Lower leg skin (tissue), 4 donors: ENCODE measurements at regions not wholly inside any gene's neighbourhood (a gene's known extent, or its start where the extent isn't known, plus 50 kb on each side); places are given as distances from the start of the nearest gene placed in this dataset.

Experiments
- DNase-seq, 2 donors: peaks; one replicate each; pipeline ENCODE4 v3.0.0-alpha.2; 2019; ENCODE audit warnings: low spot score in 2 of 2
- H3K4me3 ChIP-seq: fragments of 200-600 bp; sonication (generic); 2 replicates; pipeline ENCODE4 v1.5.1; 2017; ENCODE audit warnings: mild to moderate bottlenecking, low read depth; ENCODE audit not compliant: poor library complexity, severe bottlenecking
- POLR2A ChIP-seq, 2 donors: fragments of 450-650 bp; IDR thresholded peaks; one replicate each; pipeline ENCODE4 v1.6.1; 2016 to 2017; ENCODE audit warnings: antibody characterized with exemption in 2 of 2, mild to moderate bottlenecking in 1 of 2, moderate library complexity in 1 of 2
- WGBS, 2 donors: methylation state at CpG; one replicate each; pipeline ENCODE4 v1.1.5; 2018; 5-methylcytosine and 5-hydroxymethylcytosine counted together
- intact Hi-C: fragments of 100-400 bp; cut with DNase I; formaldehyde crosslinking; loops from one replicate; pipeline ENCODE4 v1.15.0; 2023; ENCODE audit warnings: low total_unique reads
- TF ChIP-seq, protein P1 (sequence below), 3 donors: fragments of 450-650 bp; IDR thresholded peaks; one replicate each; pipeline ENCODE4 v1.5.1; 2016; ENCODE audit warnings: antibody characterized with exemption in 3 of 3, mild to moderate bottlenecking in 3 of 3, moderate library complexity in 2 of 3

DNA sequence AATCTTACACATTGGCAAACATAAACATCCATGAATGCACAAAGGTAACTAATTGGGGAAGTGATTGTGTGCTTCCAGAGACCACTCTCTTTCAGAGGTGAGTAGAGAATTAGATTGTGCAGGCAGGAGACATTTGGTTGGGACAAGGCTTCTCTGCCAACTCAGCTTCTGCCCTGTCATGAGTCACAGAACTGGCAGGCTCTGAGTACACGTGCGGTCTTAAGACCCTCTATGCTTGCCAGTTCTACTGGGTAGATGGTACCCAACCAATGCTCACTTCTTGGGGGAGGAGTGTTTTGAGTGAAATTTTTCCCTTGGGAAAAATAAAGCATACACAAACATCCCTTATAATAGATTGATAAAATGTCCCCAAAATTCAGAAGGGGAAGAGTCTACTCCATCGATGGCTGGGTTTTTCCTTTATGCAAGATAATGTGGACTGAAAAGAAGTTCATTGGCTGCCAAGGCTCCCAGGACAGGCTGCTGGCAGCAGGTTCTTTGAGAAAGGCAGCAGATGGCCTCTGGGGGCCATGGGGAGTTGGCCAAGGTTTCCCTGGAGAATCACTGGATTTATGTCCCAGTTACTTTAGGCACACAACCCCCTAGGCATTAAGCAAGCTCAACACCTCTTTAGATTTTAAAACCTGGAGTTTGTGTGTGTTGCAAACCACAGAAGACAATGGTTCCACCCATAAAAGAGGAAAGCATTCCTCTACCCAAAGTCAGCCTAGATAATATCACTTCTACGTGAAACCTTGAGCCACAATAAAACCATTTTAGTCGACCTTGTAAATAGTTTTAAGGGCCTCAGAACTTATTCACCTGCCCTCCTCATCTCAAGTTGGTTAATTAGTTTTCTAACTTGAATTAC, 417.0 kb downstream of the TXNL1 start:
- 72 to 74% methylated on average over 5 of the region's 5 CpGs for WGBS, 2 donors
- no peak overlapping the region for H3K4me3 ChIP-seq
- intact Hi-C loops: no loop called here
- TF ChIP-seq, protein P1, sequence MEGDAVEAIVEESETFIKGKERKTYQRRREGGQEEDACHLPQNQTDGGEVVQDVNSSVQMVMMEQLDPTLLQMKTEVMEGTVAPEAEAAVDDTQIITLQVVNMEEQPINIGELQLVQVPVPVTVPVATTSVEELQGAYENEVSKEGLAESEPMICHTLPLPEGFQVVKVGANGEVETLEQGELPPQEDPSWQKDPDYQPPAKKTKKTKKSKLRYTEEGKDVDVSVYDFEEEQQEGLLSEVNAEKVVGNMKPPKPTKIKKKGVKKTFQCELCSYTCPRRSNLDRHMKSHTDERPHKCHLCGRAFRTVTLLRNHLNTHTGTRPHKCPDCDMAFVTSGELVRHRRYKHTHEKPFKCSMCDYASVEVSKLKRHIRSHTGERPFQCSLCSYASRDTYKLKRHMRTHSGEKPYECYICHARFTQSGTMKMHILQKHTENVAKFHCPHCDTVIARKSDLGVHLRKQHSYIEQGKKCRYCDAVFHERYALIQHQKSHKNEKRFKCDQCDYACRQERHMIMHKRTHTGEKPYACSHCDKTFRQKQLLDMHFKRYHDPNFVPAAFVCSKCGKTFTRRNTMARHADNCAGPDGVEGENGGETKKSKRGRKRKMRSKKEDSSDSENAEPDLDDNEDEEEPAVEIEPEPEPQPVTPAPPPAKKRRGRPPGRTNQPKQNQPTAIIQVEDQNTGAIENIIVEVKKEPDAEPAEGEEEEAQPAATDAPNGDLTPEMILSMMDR (IDR thresholded peaks at IDR 0.05): no peak
- TF ChIP-seq POLR2A (IDR thresholded peaks at IDR 0.05): no peak
- no peak for DNase-seq

GRCh38 chr18:56217406-56217805, 421.0 kb downstream of the TXNL1 start:
- WGBS, 2 donors: 84% methylated on average over 1 of the region's 1 CpG
- H3K4me3 ChIP-seq: no peak overlapping the region
- intact Hi-C loops: no loop called here
- TF ChIP-seq POLR2A (IDR thresholded peaks at IDR 0.05): no peak
- TF ChIP-seq, protein P1 (IDR thresholded peaks at IDR 0.05): no peak
- no peak for DNase-seq

DNA sequence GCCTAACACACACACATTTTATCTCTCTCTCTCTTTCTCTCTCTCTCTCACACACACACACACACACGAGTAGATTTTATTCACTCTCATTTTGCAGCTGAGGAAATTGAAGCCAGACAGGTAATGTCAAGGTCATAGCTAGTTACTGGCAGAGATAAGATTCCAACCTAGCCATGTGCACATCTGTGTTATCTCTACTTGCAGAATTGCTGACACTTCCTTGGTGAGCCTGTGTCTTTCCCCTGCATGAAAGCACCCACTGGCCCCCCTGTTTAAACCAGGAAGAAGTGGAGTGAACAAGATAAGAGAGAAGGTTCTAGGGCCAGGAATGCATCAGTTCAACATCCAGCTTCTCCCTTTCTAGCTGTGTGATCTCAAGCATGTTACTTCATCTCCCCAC, 423.7 kb downstream of the TXNL1 start:
- intact Hi-C loops: no loop called here
- no peak overlapping the region for H3K4me3 ChIP-seq
- TF ChIP-seq, protein P1 (IDR thresholded peaks at IDR 0.05): no peak
- TF ChIP-seq POLR2A (IDR thresholded peaks at IDR 0.05): no peak
- DNase-seq: no peak
- 70 to 73% methylated on average over 1 of the region's 1 CpG for WGBS, 2 donors

DNA sequence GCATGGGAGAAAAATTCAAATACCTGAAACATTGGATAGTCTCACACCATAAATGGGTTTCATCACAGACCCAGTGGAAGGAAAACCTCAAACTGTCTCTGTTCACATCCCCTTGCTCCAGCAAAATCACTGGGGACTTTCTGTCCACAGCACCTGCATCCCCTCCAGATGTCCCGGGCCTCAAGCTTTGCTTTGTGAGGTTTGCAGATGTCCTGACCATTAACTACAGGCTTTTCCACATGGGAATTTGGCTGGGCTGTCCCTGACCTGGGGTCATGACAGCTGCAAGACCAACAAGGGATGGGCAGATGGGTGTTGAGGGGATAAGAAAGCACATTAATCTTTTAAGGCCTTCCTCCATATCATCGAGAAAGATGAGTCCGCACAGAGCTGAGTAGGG, 427.9 kb downstream of the TXNL1 start:
- TF ChIP-seq POLR2A (IDR thresholded peaks at IDR 0.05): no peak
- TF ChIP-seq, protein P1 (IDR thresholded peaks at IDR 0.05): no peak
- 79 to 86% methylated on average over 3 of the region's 3 CpGs for WGBS, 2 donors
- intact Hi-C loops: no loop called here
- no peak overlapping the region for H3K4me3 ChIP-seq
- DNase-seq: no peak

- intact Hi-C loops: no loop called here
- no peak for TF ChIP-seq POLR2A (IDR thresholded peaks at IDR 0.05)
- TF ChIP-seq, protein P1 (IDR thresholded peaks at IDR 0.05): no peak
- no peak overlapping the region for H3K4me3 ChIP-seq
These were observed 430.4 kb downstream of the TXNL1 start for GRCh38 chr18:56207989-56208388.

GRCh38 chr18:56204052-56204451, 434.3 kb downstream of the TXNL1 start:
- TF ChIP-seq POLR2A (IDR thresholded peaks at IDR 0.05): no peak
- TF ChIP-seq, protein P1 (IDR thresholded peaks at IDR 0.05): no peak
- DNase-seq: no peak
- intact Hi-C loops: no loop called here
- no peak overlapping the region for H3K4me3 ChIP-seq

More at GRCh38 chr18:56207989-56208388, 430.4 kb downstream of the TXNL1 start:
- 95 to 97% methylated on average over 6 of the region's 6 CpGs for WGBS, 2 donors
- DNase-seq: no peak
